ENCODE measurements at regions not wholly inside any gene's neighbourhood (a gene's known extent, or its start where the extent isn't known, plus 50 kb on each side); places are given as distances from the start of the nearest gene placed in this dataset.

DNA sequence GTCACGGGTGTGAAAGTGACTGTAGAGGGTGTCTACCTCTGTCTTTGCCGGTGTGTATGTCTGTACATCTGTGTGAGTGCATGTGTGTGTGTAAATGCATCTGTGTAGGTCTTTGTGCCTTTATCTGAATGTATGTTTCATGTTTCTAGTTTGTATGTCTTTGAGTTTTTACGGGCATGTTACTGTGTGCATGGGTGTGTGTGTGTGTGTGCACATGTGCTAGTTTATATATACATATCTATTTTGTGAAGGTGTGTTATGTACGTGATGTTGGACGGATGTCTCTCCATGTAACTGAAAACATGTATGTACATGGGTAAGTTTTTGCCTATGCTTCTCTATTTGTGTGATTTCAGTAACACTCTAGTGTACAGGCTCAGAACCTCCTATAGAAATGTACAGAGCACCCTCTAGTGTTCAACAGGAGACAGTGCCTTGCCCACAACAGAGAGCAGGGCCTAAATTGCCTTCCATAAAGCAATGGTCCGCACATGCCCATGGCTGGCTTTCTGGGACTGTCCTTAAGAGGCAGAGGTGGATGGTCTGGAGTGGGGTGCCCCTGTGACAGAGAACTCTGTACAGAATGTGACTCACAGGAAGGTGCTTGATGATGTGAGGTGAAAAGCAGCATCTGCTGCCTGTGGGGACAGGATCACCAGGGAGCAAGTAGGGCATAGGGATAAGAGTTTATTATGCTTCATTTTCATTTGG, 343.5 kb downstream of the RAPGEF2 start:
- Histone ChIP-seq H4K20me1 (ENCODE audit: insufficient read depth) (no peaks in the 10 kb centered on the region), H3K79me2 (ENCODE audit: insufficient read depth, low read length) (no peaks in the 10 kb centered on the region), H3K9ac (ENCODE audit: low read length) (no peak overlapping the region), H2AFZ (ENCODE audit: low read depth, low read length, poor library complexity, severe bottlenecking) (peak overlapping the region; percentile 87), H3K27ac (ENCODE audit: low read depth, low read length) (no peak overlapping the region), H3K4me2 (ENCODE audit: low read length) (peak overlapping the region; percentile 23; the same call in 1 of the 2 replicates), H3K27me3 (ENCODE audit: insufficient read depth, low read length) (no peaks in the 10 kb centered on the region), H3K9me3 (ENCODE audit: control insufficient read depth in 1 of 2, insufficient read depth in 1 of 2, low read depth in 1 of 2, low read length in 2 of 2) (no peaks in the 10 kb centered on the region), H3K9me2 (ENCODE audit: insufficient read depth) (no peaks in the 10 kb centered on the region), H3K36me3 (ENCODE audit: control insufficient read depth in 1 of 2, insufficient read depth in 2 of 2, low read length in 2 of 2) (no peaks in the 10 kb centered on the region), H3K4me1 (ENCODE audit: control insufficient read depth in 1 of 2, insufficient read depth in 2 of 2, low read length in 2 of 2) (peaks cover 0 to 3% of the 10 kb centered on the region in 2 experiments; a peak in 1 of 4 replicates), H3K4me3 (replicated peaks in 1 of 2; ENCODE audit: low read depth in 1 of 2, low read length in 2 of 2) (no peak overlapping the region)
- BruUV-seq (replicated peaks), result no TSS peak
- DNase-seq (ENCODE audit: low read depth, low spot score) (peak; percentile 61), ATAC-seq (peak; percentile 100)
- CTCF ChIA-PET, result interaction anchor here (1.0 kb wide), 1 partner anchor 589 kb away, joined by 3 read pairs; no protein-coding TSS in a partner anchor
- TF ChIP-seq CEBPB (IDR thresholded peaks at IDR 0.05; ENCODE audit: low read depth) (no peak), ATF3 (IDR thresholded peaks at IDR 0.05) (no peak), RAD21 (IDR thresholded peaks at IDR 0.05; ENCODE audit: low read depth) (peak; percentile 90), POLR2AphosphoS5 (IDR thresholded peaks at IDR 0.05; ENCODE audit: low read depth, low read length) (no peak)
- TF ChIP-seq, protein P1, sequence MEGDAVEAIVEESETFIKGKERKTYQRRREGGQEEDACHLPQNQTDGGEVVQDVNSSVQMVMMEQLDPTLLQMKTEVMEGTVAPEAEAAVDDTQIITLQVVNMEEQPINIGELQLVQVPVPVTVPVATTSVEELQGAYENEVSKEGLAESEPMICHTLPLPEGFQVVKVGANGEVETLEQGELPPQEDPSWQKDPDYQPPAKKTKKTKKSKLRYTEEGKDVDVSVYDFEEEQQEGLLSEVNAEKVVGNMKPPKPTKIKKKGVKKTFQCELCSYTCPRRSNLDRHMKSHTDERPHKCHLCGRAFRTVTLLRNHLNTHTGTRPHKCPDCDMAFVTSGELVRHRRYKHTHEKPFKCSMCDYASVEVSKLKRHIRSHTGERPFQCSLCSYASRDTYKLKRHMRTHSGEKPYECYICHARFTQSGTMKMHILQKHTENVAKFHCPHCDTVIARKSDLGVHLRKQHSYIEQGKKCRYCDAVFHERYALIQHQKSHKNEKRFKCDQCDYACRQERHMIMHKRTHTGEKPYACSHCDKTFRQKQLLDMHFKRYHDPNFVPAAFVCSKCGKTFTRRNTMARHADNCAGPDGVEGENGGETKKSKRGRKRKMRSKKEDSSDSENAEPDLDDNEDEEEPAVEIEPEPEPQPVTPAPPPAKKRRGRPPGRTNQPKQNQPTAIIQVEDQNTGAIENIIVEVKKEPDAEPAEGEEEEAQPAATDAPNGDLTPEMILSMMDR (IDR thresholded peaks at IDR 0.05 in 2 of 3, conservative IDR thresholded peaks at IDR 0.05 in 1 of 3; ENCODE audit: borderline replicate concordance in 1 of 3, insufficient read depth in 1 of 3, low read depth in 2 of 3, low read length in 2 of 3), result peak; percentile 64 to 95 (median 90); a peak in 5 of 6 replicates
- POLR2A ChIA-PET, result no interaction called here
- intact Hi-C loops (cut with micrococcal nuclease), result loop anchor here (1.0 to 5.0 kb wide), 5 partner anchors 244 to 1189 kb away; partner anchors contain the start of genes C4orf46 and ETFDH
- RAD21 ChIA-PET (ENCODE audit: low non-redundant PET in 1 of 2, low total read pairs in 2 of 2, uncharacterized antibody in 2 of 2, unreplicated experiment in 2 of 2), result no interaction called here

DNA sequence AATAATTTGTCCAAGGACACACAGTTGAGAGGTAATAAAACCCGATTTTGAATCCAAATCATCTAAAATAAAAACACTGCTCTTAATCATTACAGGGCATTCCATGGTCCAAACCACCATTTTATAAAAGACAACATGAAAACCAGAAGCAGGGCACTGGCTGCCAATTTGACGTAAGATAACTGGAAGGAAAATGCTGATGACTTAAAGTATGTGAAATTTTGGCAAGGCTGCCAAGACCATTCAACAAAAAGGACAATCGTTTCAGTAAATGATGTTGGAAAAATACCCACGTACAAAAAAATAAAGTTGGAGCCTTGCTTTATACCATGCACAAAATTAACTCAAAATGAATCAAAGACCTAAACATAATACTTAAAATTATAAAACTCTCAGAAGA, 344.4 kb downstream of the RAPGEF2 start:
- CTCF ChIA-PET, result no interaction called here

More for the DNA sequence above, 344.4 kb downstream of the RAPGEF2 start:
- Histone ChIP-seq H3K27ac (ENCODE audit: low read depth, low read length) (no peak overlapping the region), H3K4me1 (ENCODE audit: control insufficient read depth in 1 of 2, insufficient read depth in 2 of 2, low read length in 2 of 2) (peaks cover 0 to 3% of the 10 kb centered on the region in 2 experiments; a peak in 1 of 4 replicates), H2AFZ (ENCODE audit: low read depth, low read length, poor library complexity, severe bottlenecking) (no peak overlapping the region), H3K36me3 (ENCODE audit: control insufficient read depth in 1 of 2, insufficient read depth in 2 of 2, low read length in 2 of 2) (no peaks in the 10 kb centered on the region), H3K9me3 (ENCODE audit: control insufficient read depth in 1 of 2, insufficient read depth in 1 of 2, low read depth in 1 of 2, low read length in 2 of 2) (no peaks in the 10 kb centered on the region), H3K9me2 (ENCODE audit: insufficient read depth) (no peaks in the 10 kb centered on the region), H3K27me3 (ENCODE audit: insufficient read depth, low read length) (no peaks in the 10 kb centered on the region), H3K9ac (ENCODE audit: low read length) (no peak overlapping the region), H3K4me3 (replicated peaks in 1 of 2; ENCODE audit: low read depth in 1 of 2, low read length in 2 of 2) (no peak overlapping the region), H3K79me2 (ENCODE audit: insufficient read depth, low read length) (no peaks in the 10 kb centered on the region), H3K4me2 (ENCODE audit: low read length) (no peak overlapping the region), H4K20me1 (ENCODE audit: insufficient read depth) (no peaks in the 10 kb centered on the region)
- TF ChIP-seq SP1 (IDR thresholded peaks at IDR 0.05; ENCODE audit: low read depth), result no peak
- no peak for TF ChIP-seq FOSL1 (IDR thresholded peaks at IDR 0.05; ENCODE audit: low read depth)
- no peak for TF ChIP-seq ZNF274 (IDR thresholded peaks at IDR 0.05; ENCODE audit: low read depth, low read length)
- no peak for TF ChIP-seq POLR2AphosphoS5 (IDR thresholded peaks at IDR 0.05; ENCODE audit: low read depth, low read length)
- TF ChIP-seq TCF7L2 (IDR thresholded peaks at IDR 0.05; ENCODE audit: borderline replicate concordance, extremely low read depth, insufficient read depth, insufficient read length), result no peak
- TF ChIP-seq, protein P1 (IDR thresholded peaks at IDR 0.05 in 2 of 3, conservative IDR thresholded peaks at IDR 0.05 in 1 of 3; ENCODE audit: borderline replicate concordance in 1 of 3, insufficient read depth in 1 of 3, low read depth in 2 of 3, low read length in 2 of 3), result no peak
- ATAC-seq, result no peak
- DNase-seq (ENCODE audit: low read depth, low spot score), result no peak
- no TSS peak for BruUV-seq (replicated peaks)
- intact Hi-C loops (cut with micrococcal nuclease), result loop anchor here (2.0 to 5.0 kb wide), 4 partner anchors 244 to 1190 kb away; partner anchors contain the start of genes C4orf46 and ETFDH
- RAD21 ChIA-PET (ENCODE audit: low non-redundant PET in 1 of 2, low total read pairs in 2 of 2, uncharacterized antibody in 2 of 2, unreplicated experiment in 2 of 2), result no interaction called here
- POLR2A ChIA-PET, result no interaction called here

Measured in HCT116 (cell line).